NCI-H187 treated with DMSO at 0.1 percent for 48 hours (cell line): ENCODE measurements at regions not wholly inside any gene's neighbourhood (a gene's known extent, or its start where the extent isn't known, plus 50 kb on each side); places are given as distances from the start of the nearest gene placed in this dataset.

Source experiments
- DNase-seq: peaks from one replicate; lab custom pipeline; 2025; lab: John Stamatoyannopoulos, UW

- no peak for DNase-seq
Observed at GRCh38 chr2:120455390-120455789, 109.5 kb downstream of the INHBB start.

- DNase-seq, result no peak
Observed at GRCh38 chr2:120456867-120457266, 110.9 kb downstream of the INHBB start.

GRCh38 chr2:120460511-120460910 is 114.6 kb downstream of the INHBB start:
- no peak for DNase-seq

GRCh38 chr2:120461092-120461491 is 115.2 kb downstream of the INHBB start:
- DNase-seq, result no peak

GRCh38 chr2:120461546-120462537 is 115.9 kb downstream of the INHBB start:
- DNase-seq, result no peak

GRCh38 chr2:120463527-120463926 is 117.6 kb downstream of the INHBB start:
- no peak for DNase-seq

GRCh38 chr2:120463996-120464395 is 118.1 kb downstream of the INHBB start:
- DNase-seq, result no peak

- DNase-seq, result no peak
Observed at GRCh38 chr2:120464448-120464931, 118.6 kb downstream of the INHBB start.

- no peak for DNase-seq
Observed at GRCh38 chr2:120465012-120465700, 119.2 kb downstream of the INHBB start.

- DNase-seq, result no peak
Observed at GRCh38 chr2:120465701-120465988, 119.7 kb downstream of the INHBB start.

- no peak for DNase-seq
Observed at GRCh38 chr2:120465989-120466703, 120.2 kb downstream of the INHBB start.

- DNase-seq, result no peak
Observed at GRCh38 chr2:120466704-120467054, 120.7 kb downstream of the INHBB start.

- DNase-seq, result no peak
Observed at GRCh38 chr2:120468136-120468535, 122.2 kb downstream of the INHBB start.

- DNase-seq, result no peak
Observed at GRCh38 chr2:120469426-120469825, 123.5 kb downstream of the INHBB start.

GRCh38 chr2:120470041-120470965 is 124.4 kb downstream of the INHBB start:
- DNase-seq, result no peak

- DNase-seq, result no peak
Observed at GRCh38 chr2:120471166-120471565, 125.2 kb downstream of the INHBB start.

GRCh38 chr2:120472031-120472430 is 126.1 kb downstream of the INHBB start:
- DNase-seq, result no peak

GRCh38 chr2:120472891-120473309 is 127.0 kb downstream of the INHBB start:
- no peak for DNase-seq

- DNase-seq, result no peak
Observed at GRCh38 chr2:120473522-120474271, 127.8 kb downstream of the INHBB start.

- DNase-seq, result no peak
Observed at GRCh38 chr2:120474486-120474885, 128.6 kb downstream of the INHBB start.

GRCh38 chr2:120476141-120476540 is 130.2 kb downstream of the INHBB start:
- DNase-seq, result no peak
